ENCODE measurements at regions not wholly inside any gene's neighbourhood (a gene's known extent, or its start where the extent isn't known, plus 50 kb on each side); places are given as distances from the start of the nearest gene placed in this dataset.
"Not testable (repeated sequence)": the region's sequence is repeated elsewhere in the genome, so short reads cannot be mapped to it uniquely, and the experiment has no call there.

GRCh38 chr12:83870921-83871599 is 1041.5 kb downstream of the SLC6A15 start:
- not testable (repeated sequence) for DNase-seq (ENCODE audit: low read depth in 4 of 4, low spot score in 3 of 4)

GRCh38 chr12:83866477-83866876 is 1046.1 kb downstream of the SLC6A15 start:
- DNase-seq (ENCODE audit: low read depth in 4 of 4, low spot score in 3 of 4): no peak

- DNase-seq (ENCODE audit: low read depth in 4 of 4, low spot score in 3 of 4): no peak
Observed at GRCh38 chr12:83865431-83865830, 1047.2 kb downstream of the SLC6A15 start.

GRCh38 chr12:83864054-83864453 is 1048.5 kb downstream of the SLC6A15 start:
- no peak for DNase-seq (ENCODE audit: low read depth in 4 of 4, low spot score in 3 of 4)

GRCh38 chr12:83859021-83859420 is 1053.6 kb downstream of the SLC6A15 start:
- no peak for DNase-seq (ENCODE audit: low read depth in 4 of 4, low spot score in 3 of 4)

GRCh38 chr12:83856803-83857202 is 1055.8 kb downstream of the SLC6A15 start:
- no peak for DNase-seq (ENCODE audit: low read depth in 4 of 4, low spot score in 3 of 4)

- no peak for DNase-seq (ENCODE audit: low read depth in 4 of 4, low spot score in 3 of 4)
Observed at GRCh38 chr12:83850531-83850930, 1062.1 kb downstream of the SLC6A15 start.

GRCh38 chr12:83848702-83849101 is 1063.9 kb downstream of the SLC6A15 start:
- no peak for DNase-seq (ENCODE audit: low read depth in 4 of 4, low spot score in 3 of 4)

- DNase-seq (ENCODE audit: low read depth in 4 of 4, low spot score in 3 of 4): no peak
Observed at GRCh38 chr12:83843541-83843940, 1069.1 kb downstream of the SLC6A15 start.

- DNase-seq (ENCODE audit: low read depth in 4 of 4, low spot score in 3 of 4): no peak
Observed at GRCh38 chr12:83841620-83842019, 1071.0 kb downstream of the SLC6A15 start.

GRCh38 chr12:83827860-83828259 is 1084.7 kb downstream of the SLC6A15 start:
- no peak for DNase-seq (ENCODE audit: low read depth in 4 of 4, low spot score in 3 of 4)

- DNase-seq (ENCODE audit: low read depth in 4 of 4, low spot score in 3 of 4): no peak
Observed at GRCh38 chr12:83827193-83827592, 1085.4 kb downstream of the SLC6A15 start.

- DNase-seq (ENCODE audit: low read depth in 4 of 4, low spot score in 3 of 4): no peak
Observed at GRCh38 chr12:83826112-83826511, 1086.5 kb downstream of the SLC6A15 start.

GRCh38 chr12:83823386-83824045 is 1089.1 kb downstream of the SLC6A15 start:
- DNase-seq (ENCODE audit: low read depth in 4 of 4, low spot score in 3 of 4): no peak

- DNase-seq (ENCODE audit: low read depth in 4 of 4, low spot score in 3 of 4): no peak
Observed at GRCh38 chr12:83821967-83822366, 1090.6 kb downstream of the SLC6A15 start.

GRCh38 chr12:83818881-83819280 is 1093.7 kb downstream of the SLC6A15 start:
- no peak for DNase-seq (ENCODE audit: low read depth in 4 of 4, low spot score in 3 of 4)

- DNase-seq (ENCODE audit: low read depth in 4 of 4, low spot score in 3 of 4): no peak
Observed at GRCh38 chr12:83817730-83818129, 1094.9 kb downstream of the SLC6A15 start.

GRCh38 chr12:83808591-83808990 is 1104.0 kb downstream of the SLC6A15 start:
- DNase-seq (ENCODE audit: low read depth in 4 of 4, low spot score in 3 of 4): no peak

- no peak for DNase-seq (ENCODE audit: low read depth in 4 of 4, low spot score in 3 of 4)
Observed at GRCh38 chr12:83807871-83808270, 1104.7 kb downstream of the SLC6A15 start.

- no peak for DNase-seq (ENCODE audit: low read depth in 4 of 4, low spot score in 3 of 4)
Observed at GRCh38 chr12:83805873-83806272, 1106.7 kb downstream of the SLC6A15 start.

GRCh38 chr12:83805156-83805772 is 1107.3 kb downstream of the SLC6A15 start:
- no peak for DNase-seq (ENCODE audit: low read depth in 4 of 4, low spot score in 3 of 4)

- no peak for DNase-seq (ENCODE audit: low read depth in 4 of 4, low spot score in 3 of 4)
Observed at GRCh38 chr12:83801972-83802371, 1110.6 kb downstream of the SLC6A15 start.
